ENCODE measurements at regions not wholly inside any gene's neighbourhood (a gene's known extent, or its start where the extent isn't known, plus 50 kb on each side); places are given as distances from the start of the nearest gene placed in this dataset.

GRCh38 chr4:133856731-133857355, 344.7 kb downstream of the PABPC4L start:
- TF ChIP-seq CTCF (IDR thresholded peaks at IDR 0.05) (no peak), POLR2A (IDR thresholded peaks at IDR 0.05) (no peak)

All from tibial nerve (tissue), 3 donors.